ENCODE measurements at regions not wholly inside any gene's neighbourhood (a gene's known extent, or its start where the extent isn't known, plus 50 kb on each side); places are given as distances from the start of the nearest gene placed in this dataset.

- H2AFZ ChIP-seq (ENCODE audit: low read length): no peak overlapping the region
- H4K20me1 ChIP-seq (ENCODE audit: insufficient read depth, low read length): no peaks in the 10 kb centered on the region
- intact Hi-C loops (cut with micrococcal nuclease; ENCODE audit: unreplicated experiment): no loop called here
- no TSS peak for BruUV-seq (replicated peaks)
- H3K9me2 ChIP-seq (ENCODE audit: insufficient read depth, low read length): no peaks in the 10 kb centered on the region
- H3K9me3 ChIP-seq (ENCODE audit: low read length): no peaks in the 10 kb centered on the region
- no peaks in the 10 kb centered on the region for H3K79me2 ChIP-seq (ENCODE audit: insufficient read depth, low read depth, low read length)
- H3K4me3 ChIP-seq (ENCODE audit: low read depth, low read length, poor library complexity, severe bottlenecking): no peak overlapping the region
- H3K4me1 ChIP-seq (ENCODE audit: insufficient read depth, low read length, poor library complexity, severe bottlenecking): no peaks in the 10 kb centered on the region
- H3K36me3 ChIP-seq (ENCODE audit: insufficient read depth, low read length): no peaks in the 10 kb centered on the region
- POLR2A ChIA-PET: no interaction called here
- no peak overlapping the region for H3K4me2 ChIP-seq (ENCODE audit: low read length)
- H3K27ac ChIP-seq (ENCODE audit: low read depth, low read length, poor library complexity, severe bottlenecking): no peak overlapping the region
- DNase-seq (ENCODE audit: low spot score): no peak
- TF ChIP-seq EZH2phosphoT487 (IDR thresholded peaks at IDR 0.05; ENCODE audit: borderline replicate concordance, low read depth, low read length) (no peak), CTCF (conservative IDR thresholded peaks at IDR 0.05; ENCODE audit: low read length) (no peak)
- CTCF ChIA-PET (ENCODE audit: unreplicated experiment): no interaction called here
Measured at GRCh38 chr2:133819906-133820305, 251.6 kb upstream of the NCKAP5 start.

GRCh38 chr2:133821107-133821760 lies 253.0 kb upstream of the NCKAP5 start:
- Histone ChIP-seq H3K4me1 (ENCODE audit: insufficient read depth, low read length, poor library complexity, severe bottlenecking) (no peaks in the 10 kb centered on the region), H4K20me1 (ENCODE audit: insufficient read depth, low read length) (no peaks in the 10 kb centered on the region), H3K9me3 (ENCODE audit: low read length) (no peaks in the 10 kb centered on the region), H3K36me3 (ENCODE audit: insufficient read depth, low read length) (no peaks in the 10 kb centered on the region), H3K9me2 (ENCODE audit: insufficient read depth, low read length) (no peaks in the 10 kb centered on the region), H2AFZ (ENCODE audit: low read length) (no peak overlapping the region), H3K4me3 (ENCODE audit: low read depth, low read length, poor library complexity, severe bottlenecking) (no peak overlapping the region), H3K4me2 (ENCODE audit: low read length) (no peak overlapping the region), H3K27ac (ENCODE audit: low read depth, low read length, poor library complexity, severe bottlenecking) (no peak overlapping the region), H3K79me2 (ENCODE audit: insufficient read depth, low read depth, low read length) (no peaks in the 10 kb centered on the region)
- TF ChIP-seq EZH2phosphoT487 (IDR thresholded peaks at IDR 0.05; ENCODE audit: borderline replicate concordance, low read depth, low read length) (no peak), CTCF (conservative IDR thresholded peaks at IDR 0.05; ENCODE audit: low read length) (no peak)
- intact Hi-C loops (cut with micrococcal nuclease; ENCODE audit: unreplicated experiment): no loop called here
- POLR2A ChIA-PET: no interaction called here
- BruUV-seq (replicated peaks): no TSS peak
- CTCF ChIA-PET (ENCODE audit: unreplicated experiment): no interaction called here
- no peak for DNase-seq (ENCODE audit: low spot score)

- no peak overlapping the region for H3K27ac ChIP-seq (ENCODE audit: low read depth, low read length, poor library complexity, severe bottlenecking)
- no peaks in the 10 kb centered on the region for H4K20me1 ChIP-seq (ENCODE audit: insufficient read depth, low read length)
- no peaks in the 10 kb centered on the region for H3K4me1 ChIP-seq (ENCODE audit: insufficient read depth, low read length, poor library complexity, severe bottlenecking)
- H3K9me2 ChIP-seq (ENCODE audit: insufficient read depth, low read length): no peaks in the 10 kb centered on the region
- TF ChIP-seq EZH2phosphoT487 (IDR thresholded peaks at IDR 0.05; ENCODE audit: borderline replicate concordance, low read depth, low read length): no peak
- no peak for TF ChIP-seq CTCF (conservative IDR thresholded peaks at IDR 0.05; ENCODE audit: low read length)
- H3K9me3 ChIP-seq (ENCODE audit: low read length): no peaks in the 10 kb centered on the region
- H3K79me2 ChIP-seq (ENCODE audit: insufficient read depth, low read depth, low read length): no peaks in the 10 kb centered on the region
- BruUV-seq (replicated peaks): no TSS peak
- H2AFZ ChIP-seq (ENCODE audit: low read length): no peak overlapping the region
- H3K36me3 ChIP-seq (ENCODE audit: insufficient read depth, low read length): no peaks in the 10 kb centered on the region
- H3K4me2 ChIP-seq (ENCODE audit: low read length): no peak overlapping the region
- no peak for DNase-seq (ENCODE audit: low spot score)
- intact Hi-C loops (cut with micrococcal nuclease; ENCODE audit: unreplicated experiment): no loop called here
- CTCF ChIA-PET (ENCODE audit: unreplicated experiment): no interaction called here
- H3K4me3 ChIP-seq (ENCODE audit: low read depth, low read length, poor library complexity, severe bottlenecking): no peak overlapping the region
- POLR2A ChIA-PET: no interaction called here
Measured at GRCh38 chr2:133822517-133823225, 254.4 kb upstream of the NCKAP5 start.
